H1 (cell line): ENCODE measurements at regions not wholly inside any gene's neighbourhood (a gene's known extent, or its start where the extent isn't known, plus 50 kb on each side); places are given as distances from the start of the nearest gene placed in this dataset.
A peak's percentile ranks its signal among the peaks of the same experiment; 100 is the strongest.

Source experiments
- CTCF ChIA-PET: fragments of 300-600 bp; sonication (Branson Sonifier 250); formaldehyde crosslinking; loops from one replicate; lab custom pipeline; 2021; ENCODE audit not compliant: partially characterized antibody; lab: Charles Lee
- POLR2A ChIA-PET: fragments of 300-600 bp; sonication (Branson Sonifier 250); formaldehyde crosslinking; loops from one replicate; lab custom pipeline; 2021; ENCODE audit warnings: inconsistent platforms; ENCODE audit not compliant: partially characterized antibody; lab: Charles Lee
- DNase-seq, 2 experiments: peaks; one replicate each; pipeline versions ENCODE4 v3.0.0 to v3.0.0-alpha.2; 2010 to 2022; ENCODE audit warnings: low spot score in 2 of 2, low read depth in 1 of 2, mixed read lengths in 1 of 2
- FAIRE-seq: peaks from 2 replicates; lab custom pipeline; 2011; peaks lifted over from hg19 to GRCh38; lab: Jason Lieb, UNC
- H2AFZ ChIP-seq: 2 replicates; pipeline ENCODE4 v1.8.1; 2012; ENCODE audit warnings: low read length, inconsistent platforms
- H2AK5ac ChIP-seq: 2 replicates; pipeline ENCODE4 v1.6.1; 2013; ENCODE audit warnings: low read depth, low read length
- H2BK120ac ChIP-seq: replicated peaks from 2 replicates; pipeline ENCODE3; 2013; ENCODE audit warnings: low read depth, low read length, inconsistent platforms
- H2BK12ac ChIP-seq: 2 replicates; pipeline ENCODE4 v1.6.1; 2013; ENCODE audit warnings: low read depth, low read length
- H2BK15ac ChIP-seq: 2 replicates; pipeline ENCODE4 v1.6.1; 2013; ENCODE audit warnings: low read length
- H2BK20ac ChIP-seq: 2 replicates; pipeline ENCODE4 v1.6.1; 2013; ENCODE audit warnings: low read length
- H2BK5ac ChIP-seq: 2 replicates; pipeline ENCODE4 v1.6.1; 2013; ENCODE audit warnings: low read depth, low read length
- H3K14ac ChIP-seq: 2 replicates; pipeline ENCODE4 v1.6.1; 2013; ENCODE audit warnings: inconsistent platforms; ENCODE audit not compliant: insufficient read length
- H3K18ac ChIP-seq: 2 replicates; pipeline ENCODE4 v1.6.1; 2013; ENCODE audit warnings: low read length; ENCODE audit errors: extremely low read depth
- H3K23ac ChIP-seq: 2 replicates; pipeline ENCODE4 v1.6.1; 2013; ENCODE audit warnings: inconsistent platforms; ENCODE audit not compliant: insufficient read length
- H3K23me2 ChIP-seq: 2 replicates; pipeline ENCODE4 v1.6.1; 2013; ENCODE audit warnings: low read depth, low read length
- H3K27ac ChIP-seq: 2 replicates; pipeline ENCODE4 v1.6.1; 2011; ENCODE audit warnings: low read depth, low read length, inconsistent platforms
- H3K27me3 ChIP-seq, 4 experiments: replicated peaks in 1 of 4; 1 replicate in 1 of 4; 2 replicates in 3 of 4; pipeline versions ENCODE4 v1.6.1 to v1.8.1; 2011 to 2013; ENCODE audit warnings: low read length in 3 of 4, mild to moderate bottlenecking in 3 of 4, inconsistent platforms in 2 of 4, mixed read lengths in 2 of 4, moderate library complexity in 1 of 4; ENCODE audit not compliant: control insufficient read depth in 3 of 4, insufficient read depth in 3 of 4; ENCODE audit errors: extremely low read depth in 1 of 4
- H3K36me3 ChIP-seq, 4 experiments: 2 replicates each; pipeline versions ENCODE4 v1.6.1 to v1.8.1; 2011 to 2013; ENCODE audit warnings: mild to moderate bottlenecking in 4 of 4, low read length in 3 of 4, moderate library complexity in 2 of 4, control low read depth in 1 of 4, inconsistent platforms in 1 of 4; ENCODE audit not compliant: insufficient read depth in 4 of 4, control insufficient read depth in 2 of 4
- H3K4ac ChIP-seq: replicated peaks from 2 replicates; pipeline ENCODE3; 2013; ENCODE audit warnings: low read length, low read depth, mixed read lengths, inconsistent platforms; ENCODE audit not compliant: insufficient read length
- H3K4me1 ChIP-seq, 4 experiments: replicated peaks in 1 of 4; 1 replicate in 1 of 4; 2 replicates in 3 of 4; pipeline versions ENCODE4 v1.6.1 to v1.8.1; 2011 to 2013; ENCODE audit warnings: low read length in 3 of 4, inconsistent platforms in 2 of 4, mixed read lengths in 1 of 4; ENCODE audit not compliant: insufficient read depth in 4 of 4, control insufficient read depth in 3 of 4
- H3K4me2 ChIP-seq, 2 experiments: 2 replicates each; pipeline versions ENCODE4 v1.6.1 to v1.8.1; 2011 to 2013; ENCODE audit warnings: low read depth in 2 of 2, low read length in 2 of 2, control low read depth in 1 of 2, inconsistent platforms in 1 of 2, mild to moderate bottlenecking in 1 of 2; ENCODE audit not compliant: insufficient read depth in 1 of 2
- H3K4me3 ChIP-seq, 4 experiments: fragments of 200-600, 300-600 bp in 1 of 4; sonication (generic), shearing (Covaris generic), sonication (Bioruptor Twin) in 1 of 4; 2 replicates each; pipeline versions ENCODE4 v1.5.1 to v1.8.1; 2011 to 2016; ENCODE audit warnings: low read length in 4 of 4, low read depth in 3 of 4, control low read depth in 2 of 4, inconsistent platforms in 2 of 4, mild to moderate bottlenecking in 2 of 4, mixed read lengths in 1 of 4, moderate library complexity in 1 of 4; ENCODE audit not compliant: insufficient read depth in 2 of 4; ENCODE audit errors: extremely low read depth in 1 of 4
- H3K56ac ChIP-seq: replicated peaks from 2 replicates; pipeline ENCODE3; 2013; ENCODE audit warnings: low read depth, mild to moderate bottlenecking, mixed read lengths, low read length, inconsistent platforms; ENCODE audit not compliant: insufficient read length
- H3K79me1 ChIP-seq: 2 replicates; pipeline ENCODE4 v1.6.1; 2013; ENCODE audit warnings: low read depth, low read length, control low read depth
- H3K79me2 ChIP-seq, 2 experiments: 2 replicates each; pipeline versions ENCODE4 v1.6.1 to v1.8.1; 2012 to 2013; ENCODE audit warnings: low read length in 2 of 2, mild to moderate bottlenecking in 2 of 2, inconsistent platforms in 1 of 2; ENCODE audit not compliant: insufficient read depth in 2 of 2, control insufficient read depth in 1 of 2
- H3K9ac ChIP-seq, 4 experiments: replicated peaks in 1 of 4; 1 replicate in 1 of 4; 2 replicates in 3 of 4; pipeline versions ENCODE4 v1.6.1 to v1.8.1; 2011 to 2013; ENCODE audit warnings: low read depth in 3 of 4, low read length in 3 of 4, control low read depth in 2 of 4, mild to moderate bottlenecking in 2 of 4, moderate library complexity in 2 of 4, inconsistent platforms in 1 of 4; ENCODE audit errors: extremely low read depth in 1 of 4
- H3K9me3 ChIP-seq, 2 experiments: 2 replicates each; pipeline versions ENCODE4 v1.6.1 to v1.8.1; 2012 to 2013; ENCODE audit warnings: mild to moderate bottlenecking in 2 of 2, moderate library complexity in 2 of 2, control low read depth in 1 of 2, inconsistent platforms in 1 of 2, low read depth in 1 of 2, low read length in 1 of 2, mixed read lengths in 1 of 2; ENCODE audit not compliant: insufficient read depth in 2 of 2
- H4K20me1 ChIP-seq, 2 experiments: replicated peaks in 1 of 2; 2 replicates each; pipeline versions ENCODE3 to v1.8.1; 2011 to 2013; ENCODE audit warnings: inconsistent platforms in 2 of 2, low read length in 2 of 2, mild to moderate bottlenecking in 1 of 2; ENCODE audit not compliant: insufficient read depth in 2 of 2, control insufficient read depth in 1 of 2
- H4K5ac ChIP-seq: 2 replicates; pipeline ENCODE4 v1.6.1; 2013; ENCODE audit warnings: low read length, low read depth, mixed read lengths, inconsistent platforms; ENCODE audit not compliant: insufficient read length
- H4K8ac ChIP-seq: 2 replicates; pipeline ENCODE4 v1.8.0; 2013; ENCODE audit warnings: mild to moderate bottlenecking, moderate library complexity, low read length, inconsistent platforms; ENCODE audit not compliant: insufficient read depth; ENCODE audit errors: extremely low read depth
- H4K91ac ChIP-seq: replicated peaks from 2 replicates; pipeline ENCODE3; 2013; ENCODE audit warnings: low read length, mixed read lengths, inconsistent platforms; ENCODE audit not compliant: insufficient read length
- RFX5 ChIP-seq: IDR thresholded peaks from 2 replicates; pipeline ENCODE4 v1.6.1; 2011; ENCODE audit warnings: low read depth, low read length, improper control_type of control experiment, borderline replicate concordance
- RXRA ChIP-seq: IDR thresholded peaks from 2 replicates; pipeline ENCODE4 v1.6.1; 2011; ENCODE audit warnings: low read depth, mild to moderate bottlenecking, low read length, moderate library complexity; ENCODE audit not compliant: insufficient read depth
- TAF1 ChIP-seq: IDR thresholded peaks from 2 replicates; pipeline ENCODE4 v1.6.1; 2011; ENCODE audit warnings: mild to moderate bottlenecking, low read depth, low read length
- WGBS, 2 experiments: shearing (Covaris generic) in 1 of 2; methylation state at CpG; one replicate each; pipeline versions ENCODE4 v1.1.6 to v1.1.7; 2013 to 2015; ENCODE audit warnings: low lambda C conversion rate in 2 of 2, mixed read lengths in 2 of 2, inconsistent platforms in 1 of 2, low coverage in 1 of 2, missing lambda C conversion rate in 1 of 2; ENCODE audit not compliant: insufficient replicate concordance in 2 of 2, insufficient coverage in 1 of 2, insufficient read length in 1 of 2; ENCODE audit errors: extremely low coverage in 1 of 2, missing lambda C conversion rate in 1 of 2; 5-methylcytosine and 5-hydroxymethylcytosine counted together
- TF ChIP-seq, protein P1 (sequence below), 3 experiments: IDR thresholded peaks; 1 replicate in 2 of 3; 2 replicates in 1 of 3; pipeline versions ENCODE4 v1.5.1 to v1.6.1; 2011; ENCODE audit warnings: low read length in 3 of 3, mild to moderate bottlenecking in 3 of 3, inconsistent platforms in 2 of 3, low read depth in 1 of 3, moderate library complexity in 1 of 3; ENCODE audit not compliant: insufficient read depth in 1 of 3; ENCODE audit errors: control extremely low read depth in 1 of 3

DNA sequence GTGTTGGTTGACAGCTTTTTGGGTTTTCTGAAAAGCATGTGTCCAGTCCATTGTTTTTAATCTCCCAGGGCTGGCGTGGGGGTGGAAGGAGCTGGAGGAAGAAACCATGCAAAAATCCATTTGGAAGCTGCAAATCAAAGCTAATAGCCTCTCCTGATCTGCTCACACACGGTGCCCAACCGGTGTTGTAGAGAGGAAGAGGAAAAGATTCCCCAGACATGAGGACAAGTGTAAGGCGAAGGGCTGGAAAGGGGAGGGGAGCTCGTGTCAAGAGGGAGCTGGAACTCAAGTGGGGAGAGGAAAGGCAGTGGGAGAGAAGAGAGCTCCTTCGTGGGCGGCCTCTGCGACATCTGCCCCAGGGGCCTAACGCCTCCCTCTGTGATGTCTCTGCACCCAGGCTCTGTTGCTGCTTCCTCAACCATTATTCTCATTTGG, 112.3 kb upstream of the IRF2BP2 start:
- POLR2A ChIA-PET = interaction anchor here (1.2 kb wide), 1 partner anchor 366 kb away, joined by 3 read pairs; no protein-coding TSS in a partner anchor
- Histone ChIP-seq H3K4me2 (no peak overlapping the region; a peak in 1 of 4 replicates), H2AFZ (0 out of 2 replicates have a peak overlapping the region, but pooled peaks have one; percentile 14), H3K14ac (no peak overlapping the region), H2AK5ac (0 out of 2 replicates have a peak overlapping the region, but pooled peaks have one; percentile 27), H4K20me1 (no peaks in the 10 kb centered on the region), H3K4me1 (peaks cover 12 to 31% (median 21%) of the 10 kb centered on the region in 4 experiments), H3K36me3 (no peaks in the 10 kb centered on the region), H4K91ac (no peak overlapping the region), H2BK20ac (peak overlapping the region; percentile 62), H3K56ac (no peak overlapping the region), H3K79me1 (no peaks in the 10 kb centered on the region), H3K18ac (no peak overlapping the region), H3K9me3 (no peaks in the 10 kb centered on the region), H3K9ac (no peak overlapping the region), H4K5ac (no peak overlapping the region), H2BK15ac (no peak overlapping the region), H3K27me3 (no peaks in the 10 kb centered on the region; a peak in 2 of 7 replicates), H3K4me3 (no peak overlapping the region), H3K23ac (no peak overlapping the region), H3K27ac (no peak overlapping the region), H2BK120ac (no peak overlapping the region), H2BK5ac (peak overlapping the region; percentile 55; the same call in 1 of the 2 replicates), H3K79me2 (no peaks in the 10 kb centered on the region), H2BK12ac (peak overlapping the region; percentile 97), H3K4ac (no peak overlapping the region), H3K23me2 (no peaks in the 10 kb centered on the region), H4K8ac (no peak overlapping the region)
- no peak for FAIRE-seq
- CTCF ChIA-PET = interaction anchor here (0.9 to 1.5 kb wide), 3 partner anchors 16 to 24 kb away, joined by 3 to 4 read pairs (median 3); no protein-coding TSS in a partner anchor
- TF ChIP-seq TAF1 (no peak), RFX5 (no peak), RXRA (no peak)
- TF ChIP-seq, protein P1, sequence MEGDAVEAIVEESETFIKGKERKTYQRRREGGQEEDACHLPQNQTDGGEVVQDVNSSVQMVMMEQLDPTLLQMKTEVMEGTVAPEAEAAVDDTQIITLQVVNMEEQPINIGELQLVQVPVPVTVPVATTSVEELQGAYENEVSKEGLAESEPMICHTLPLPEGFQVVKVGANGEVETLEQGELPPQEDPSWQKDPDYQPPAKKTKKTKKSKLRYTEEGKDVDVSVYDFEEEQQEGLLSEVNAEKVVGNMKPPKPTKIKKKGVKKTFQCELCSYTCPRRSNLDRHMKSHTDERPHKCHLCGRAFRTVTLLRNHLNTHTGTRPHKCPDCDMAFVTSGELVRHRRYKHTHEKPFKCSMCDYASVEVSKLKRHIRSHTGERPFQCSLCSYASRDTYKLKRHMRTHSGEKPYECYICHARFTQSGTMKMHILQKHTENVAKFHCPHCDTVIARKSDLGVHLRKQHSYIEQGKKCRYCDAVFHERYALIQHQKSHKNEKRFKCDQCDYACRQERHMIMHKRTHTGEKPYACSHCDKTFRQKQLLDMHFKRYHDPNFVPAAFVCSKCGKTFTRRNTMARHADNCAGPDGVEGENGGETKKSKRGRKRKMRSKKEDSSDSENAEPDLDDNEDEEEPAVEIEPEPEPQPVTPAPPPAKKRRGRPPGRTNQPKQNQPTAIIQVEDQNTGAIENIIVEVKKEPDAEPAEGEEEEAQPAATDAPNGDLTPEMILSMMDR (IDR thresholded peaks at IDR 0.05; ENCODE audit: control extremely low read depth in 1 of 3, insufficient read depth in 1 of 3, low read depth in 1 of 3, low read length in 3 of 3) = no peak
- DNase-seq = no peak
- WGBS, 2 experiments = 83% methylated on average over 9 of the region's 9 CpGs; no CpG with 5 or more reads in 1 of the 2 experiments
